ENCODE measurements at regions not wholly inside any gene's neighbourhood (a gene's known extent, or its start where the extent isn't known, plus 50 kb on each side); places are given as distances from the start of the nearest gene placed in this dataset.

DNA sequence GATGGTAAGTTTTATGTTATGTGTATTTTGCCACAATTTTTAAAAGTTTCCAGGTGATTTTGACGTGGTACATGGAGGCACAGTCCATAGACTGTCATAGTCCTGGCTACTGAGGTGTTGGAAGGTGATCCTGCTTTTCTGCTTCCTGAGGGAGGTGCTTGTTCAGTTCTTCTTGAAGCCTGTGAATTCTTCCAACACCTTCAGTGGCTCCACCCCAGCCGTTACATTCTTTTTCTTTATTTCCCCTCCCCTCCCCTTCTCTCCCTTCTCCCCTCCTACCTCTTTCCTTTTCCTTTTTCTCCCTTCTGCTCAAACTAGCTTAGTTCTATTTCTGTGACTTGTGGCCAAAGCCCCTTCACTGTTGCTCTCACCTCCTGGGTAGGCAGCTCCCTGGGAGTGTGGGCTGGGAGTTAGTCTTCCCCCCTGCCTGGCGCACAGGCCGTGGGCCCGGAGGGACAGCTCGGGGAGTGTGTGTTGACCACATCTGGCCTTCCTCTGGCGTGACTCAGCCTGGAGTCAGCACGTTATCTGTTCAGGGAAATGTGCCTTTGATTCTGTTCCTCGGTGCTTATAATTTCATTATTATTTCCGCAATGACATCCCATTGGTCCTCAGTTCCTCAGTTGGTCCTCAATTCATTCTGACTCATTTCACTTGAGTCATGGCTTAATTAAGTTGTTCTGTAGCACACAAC lies 566.2 kb downstream of the TBC1D22A start:
- TF ChIP-seq, protein P1, sequence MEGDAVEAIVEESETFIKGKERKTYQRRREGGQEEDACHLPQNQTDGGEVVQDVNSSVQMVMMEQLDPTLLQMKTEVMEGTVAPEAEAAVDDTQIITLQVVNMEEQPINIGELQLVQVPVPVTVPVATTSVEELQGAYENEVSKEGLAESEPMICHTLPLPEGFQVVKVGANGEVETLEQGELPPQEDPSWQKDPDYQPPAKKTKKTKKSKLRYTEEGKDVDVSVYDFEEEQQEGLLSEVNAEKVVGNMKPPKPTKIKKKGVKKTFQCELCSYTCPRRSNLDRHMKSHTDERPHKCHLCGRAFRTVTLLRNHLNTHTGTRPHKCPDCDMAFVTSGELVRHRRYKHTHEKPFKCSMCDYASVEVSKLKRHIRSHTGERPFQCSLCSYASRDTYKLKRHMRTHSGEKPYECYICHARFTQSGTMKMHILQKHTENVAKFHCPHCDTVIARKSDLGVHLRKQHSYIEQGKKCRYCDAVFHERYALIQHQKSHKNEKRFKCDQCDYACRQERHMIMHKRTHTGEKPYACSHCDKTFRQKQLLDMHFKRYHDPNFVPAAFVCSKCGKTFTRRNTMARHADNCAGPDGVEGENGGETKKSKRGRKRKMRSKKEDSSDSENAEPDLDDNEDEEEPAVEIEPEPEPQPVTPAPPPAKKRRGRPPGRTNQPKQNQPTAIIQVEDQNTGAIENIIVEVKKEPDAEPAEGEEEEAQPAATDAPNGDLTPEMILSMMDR (IDR thresholded peaks at IDR 0.05), result no peak
- TF ChIP-seq ZFX (IDR thresholded peaks at IDR 0.05; ENCODE audit: borderline replicate concordance), result no peak
